GM23338 (cell line): ENCODE measurements at regions not wholly inside any gene's neighbourhood (a gene's known extent, or its start where the extent isn't known, plus 50 kb on each side); places are given as distances from the start of the nearest gene placed in this dataset.

Source experiments
- EZH2 ChIP-seq: fragments of 200-600 bp; sonication (generic); IDR thresholded peaks from one replicate; pipeline ENCODE4 v1.8.0; 2017; ENCODE audit warnings: antibody characterized with exemption, mild to moderate bottlenecking, low read depth; ENCODE audit not compliant: unreplicated experiment
- STAT1 ChIP-seq: IDR thresholded peaks from one replicate; pipeline ENCODE4 v1.6.1; 2016; ENCODE audit warnings: antibody characterized with exemption; ENCODE audit not compliant: unreplicated experiment
- TF ChIP-seq, protein P1 (sequence below): fragments of 250-450 bp; sonication (Bioruptor Pico); IDR thresholded peaks from 2 replicates; pipeline ENCODE4 v1.5.0; 2020; ENCODE audit warnings: mild to moderate bottlenecking, moderate library complexity
- TF ChIP-seq, protein P2 (sequence below): IDR thresholded peaks from one replicate; pipeline ENCODE4 v1.6.1; 2018; ENCODE audit warnings: antibody characterized with exemption; ENCODE audit not compliant: unreplicated experiment

DNA sequence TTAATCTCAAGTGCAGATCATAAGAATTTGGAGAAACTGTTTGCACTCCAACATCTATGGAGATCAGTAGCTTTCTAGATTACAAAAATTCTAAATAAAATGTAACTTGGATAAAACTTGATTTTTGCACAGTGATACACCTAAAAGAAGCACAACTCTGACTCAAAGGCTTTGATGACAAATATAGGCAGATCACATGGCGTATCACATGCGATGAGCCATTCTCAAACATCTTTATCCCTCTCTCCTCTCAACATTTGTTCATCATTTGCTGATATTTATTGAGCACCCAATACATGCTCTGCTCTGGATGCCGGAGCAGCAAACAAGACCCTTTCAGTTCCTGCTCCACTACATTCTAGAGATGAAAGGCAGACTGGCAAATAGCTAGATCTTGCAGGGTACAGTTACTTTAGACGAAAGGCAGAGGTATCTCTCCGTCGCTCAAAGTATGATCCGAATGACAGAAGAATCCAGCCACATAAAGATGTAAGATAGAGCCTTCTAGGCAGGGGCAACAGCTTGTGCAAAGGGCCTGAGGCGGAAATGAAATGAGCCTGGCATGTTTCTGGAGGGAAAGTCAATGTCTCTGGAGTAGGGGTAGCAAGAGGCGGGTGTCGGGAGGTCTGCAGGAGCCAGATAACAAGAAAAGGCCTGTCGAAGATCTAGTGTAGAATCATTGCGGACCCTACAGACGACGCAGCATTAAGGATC lies 145.8 kb upstream of the ERRFI1 start (continued):
- TF ChIP-seq, protein P1, sequence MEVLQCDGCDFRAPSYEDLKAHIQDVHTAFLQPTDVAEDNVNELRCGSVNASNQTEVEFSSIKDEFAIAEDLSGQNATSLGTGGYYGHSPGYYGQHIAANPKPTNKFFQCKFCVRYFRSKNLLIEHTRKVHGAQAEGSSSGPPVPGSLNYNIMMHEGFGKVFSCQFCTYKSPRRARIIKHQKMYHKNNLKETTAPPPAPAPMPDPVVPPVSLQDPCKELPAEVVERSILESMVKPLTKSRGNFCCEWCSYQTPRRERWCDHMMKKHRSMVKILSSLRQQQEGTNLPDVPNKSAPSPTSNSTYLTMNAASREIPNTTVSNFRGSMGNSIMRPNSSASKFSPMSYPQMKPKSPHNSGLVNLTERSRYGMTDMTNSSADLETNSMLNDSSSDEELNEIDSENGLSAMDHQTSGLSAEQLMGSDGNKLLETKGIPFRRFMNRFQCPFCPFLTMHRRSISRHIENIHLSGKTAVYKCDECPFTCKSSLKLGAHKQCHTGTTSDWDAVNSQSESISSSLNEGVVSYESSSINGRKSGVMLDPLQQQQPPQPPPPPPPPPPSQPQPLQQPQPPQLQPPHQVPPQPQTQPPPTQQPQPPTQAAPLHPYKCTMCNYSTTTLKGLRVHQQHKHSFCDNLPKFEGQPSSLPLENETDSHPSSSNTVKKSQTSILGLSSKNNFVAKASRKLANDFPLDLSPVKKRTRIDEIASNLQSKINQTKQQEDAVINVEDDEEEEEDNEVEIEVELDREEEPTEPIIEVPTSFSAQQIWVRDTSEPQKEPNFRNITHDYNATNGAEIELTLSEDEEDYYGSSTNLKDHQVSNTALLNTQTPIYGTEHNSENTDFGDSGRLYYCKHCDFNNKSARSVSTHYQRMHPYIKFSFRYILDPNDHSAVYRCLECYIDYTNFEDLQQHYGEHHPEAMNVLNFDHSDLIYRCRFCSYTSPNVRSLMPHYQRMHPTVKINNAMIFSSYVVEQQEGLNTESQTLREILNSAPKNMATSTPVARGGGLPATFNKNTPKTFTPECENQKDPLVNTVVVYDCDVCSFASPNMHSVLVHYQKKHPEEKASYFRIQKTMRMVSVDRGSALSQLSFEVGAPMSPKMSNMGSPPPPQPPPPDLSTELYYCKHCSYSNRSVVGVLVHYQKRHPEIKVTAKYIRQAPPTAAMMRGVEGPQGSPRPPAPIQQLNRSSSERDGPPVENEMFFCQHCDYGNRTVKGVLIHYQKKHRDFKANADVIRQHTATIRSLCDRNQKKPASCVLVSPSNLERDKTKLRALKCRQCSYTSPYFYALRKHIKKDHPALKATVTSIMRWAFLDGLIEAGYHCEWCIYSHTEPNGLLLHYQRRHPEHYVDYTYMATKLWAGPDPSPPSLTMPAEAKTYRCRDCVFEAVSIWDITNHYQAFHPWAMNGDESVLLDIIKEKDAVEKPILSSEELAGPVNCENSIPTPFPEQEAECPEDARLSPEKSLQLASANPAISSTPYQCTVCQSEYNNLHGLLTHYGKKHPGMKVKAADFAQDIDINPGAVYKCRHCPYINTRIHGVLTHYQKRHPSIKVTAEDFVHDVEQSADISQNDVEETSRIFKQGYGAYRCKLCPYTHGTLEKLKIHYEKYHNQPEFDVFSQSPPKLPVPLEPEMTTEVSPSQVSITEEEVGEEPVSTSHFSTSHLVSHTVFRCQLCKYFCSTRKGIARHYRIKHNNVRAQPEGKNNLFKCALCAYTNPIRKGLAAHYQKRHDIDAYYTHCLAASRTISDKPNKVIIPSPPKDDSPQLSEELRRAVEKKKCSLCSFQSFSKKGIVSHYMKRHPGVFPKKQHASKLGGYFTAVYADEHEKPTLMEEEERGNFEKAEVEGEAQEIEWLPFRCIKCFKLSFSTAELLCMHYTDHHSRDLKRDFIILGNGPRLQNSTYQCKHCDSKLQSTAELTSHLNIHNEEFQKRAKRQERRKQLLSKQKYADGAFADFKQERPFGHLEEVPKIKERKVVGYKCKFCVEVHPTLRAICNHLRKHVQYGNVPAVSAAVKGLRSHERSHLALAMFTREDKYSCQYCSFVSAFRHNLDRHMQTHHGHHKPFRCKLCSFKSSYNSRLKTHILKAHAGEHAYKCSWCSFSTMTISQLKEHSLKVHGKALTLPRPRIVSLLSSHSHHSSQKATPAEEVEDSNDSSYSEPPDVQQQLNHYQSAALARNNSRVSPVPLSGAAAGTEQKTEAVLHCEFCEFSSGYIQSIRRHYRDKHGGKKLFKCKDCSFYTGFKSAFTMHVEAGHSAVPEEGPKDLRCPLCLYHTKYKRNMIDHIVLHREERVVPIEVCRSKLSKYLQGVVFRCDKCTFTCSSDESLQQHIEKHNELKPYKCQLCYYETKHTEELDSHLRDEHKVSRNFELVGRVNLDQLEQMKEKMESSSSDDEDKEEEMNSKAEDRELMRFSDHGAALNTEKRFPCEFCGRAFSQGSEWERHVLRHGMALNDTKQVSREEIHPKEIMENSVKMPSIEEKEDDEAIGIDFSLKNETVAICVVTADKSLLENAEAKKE, result no peak
- TF ChIP-seq STAT1 (no peak), EZH2 (no peak)
- TF ChIP-seq, protein P2, sequence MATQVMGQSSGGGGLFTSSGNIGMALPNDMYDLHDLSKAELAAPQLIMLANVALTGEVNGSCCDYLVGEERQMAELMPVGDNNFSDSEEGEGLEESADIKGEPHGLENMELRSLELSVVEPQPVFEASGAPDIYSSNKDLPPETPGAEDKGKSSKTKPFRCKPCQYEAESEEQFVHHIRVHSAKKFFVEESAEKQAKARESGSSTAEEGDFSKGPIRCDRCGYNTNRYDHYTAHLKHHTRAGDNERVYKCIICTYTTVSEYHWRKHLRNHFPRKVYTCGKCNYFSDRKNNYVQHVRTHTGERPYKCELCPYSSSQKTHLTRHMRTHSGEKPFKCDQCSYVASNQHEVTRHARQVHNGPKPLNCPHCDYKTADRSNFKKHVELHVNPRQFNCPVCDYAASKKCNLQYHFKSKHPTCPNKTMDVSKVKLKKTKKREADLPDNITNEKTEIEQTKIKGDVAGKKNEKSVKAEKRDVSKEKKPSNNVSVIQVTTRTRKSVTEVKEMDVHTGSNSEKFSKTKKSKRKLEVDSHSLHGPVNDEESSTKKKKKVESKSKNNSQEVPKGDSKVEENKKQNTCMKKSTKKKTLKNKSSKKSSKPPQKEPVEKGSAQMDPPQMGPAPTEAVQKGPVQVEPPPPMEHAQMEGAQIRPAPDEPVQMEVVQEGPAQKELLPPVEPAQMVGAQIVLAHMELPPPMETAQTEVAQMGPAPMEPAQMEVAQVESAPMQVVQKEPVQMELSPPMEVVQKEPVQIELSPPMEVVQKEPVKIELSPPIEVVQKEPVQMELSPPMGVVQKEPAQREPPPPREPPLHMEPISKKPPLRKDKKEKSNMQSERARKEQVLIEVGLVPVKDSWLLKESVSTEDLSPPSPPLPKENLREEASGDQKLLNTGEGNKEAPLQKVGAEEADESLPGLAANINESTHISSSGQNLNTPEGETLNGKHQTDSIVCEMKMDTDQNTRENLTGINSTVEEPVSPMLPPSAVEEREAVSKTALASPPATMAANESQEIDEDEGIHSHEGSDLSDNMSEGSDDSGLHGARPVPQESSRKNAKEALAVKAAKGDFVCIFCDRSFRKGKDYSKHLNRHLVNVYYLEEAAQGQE, result no peak
